Brain microvascular endothelial cell (primary cell): ENCODE measurements at regions not wholly inside any gene's neighbourhood (a gene's known extent, or its start where the extent isn't known, plus 50 kb on each side); places are given as distances from the start of the nearest gene placed in this dataset.

Experiments used
- DNase-seq: peaks from one replicate; pipeline ENCODE4 v3.0.0-alpha.2; 2020
- H3K27ac ChIP-seq: fragments of 250-450 bp; sonication (Bioruptor Pico); 2 replicates; pipeline ENCODE4 v1.5.1; 2020; ENCODE audit warnings: mild to moderate bottlenecking, moderate library complexity
- H3K27me3 ChIP-seq: fragments of 250-450 bp; sonication (Bioruptor Pico); replicated peaks from 2 replicates; pipeline ENCODE4 v1.5.1; 2020; ENCODE audit warnings: mild to moderate bottlenecking
- H3K36me3 ChIP-seq: fragments of 250-450 bp; sonication (Bioruptor Pico); replicated peaks from 2 replicates; pipeline ENCODE4 v1.5.1; 2020; ENCODE audit warnings: mild to moderate bottlenecking
- H3K4me3 ChIP-seq: 2 replicates; pipeline ENCODE4 v1.5.1; 2011; ENCODE audit warnings: low read depth, mild to moderate bottlenecking, control low read depth, low read length, moderate library complexity
- CTCF ChIP-seq: IDR thresholded peaks from 2 replicates; pipeline ENCODE4 v1.5.1; 2011; ENCODE audit warnings: low read depth, mild to moderate bottlenecking, moderate library complexity, low read length, control low read depth, inconsistent platforms; ENCODE audit errors: missing control alignments
- in situ Hi-C: cut with HindIII; loops from 2 replicates; pipeline ENCODE4 v1.10.0; 2017; ENCODE audit warnings: low sequenced_read_pairs, low pct_ligation_motif_present

- Histone ChIP-seq H3K27me3 (no peaks in the 10 kb centered on the region), H3K27ac (no peak overlapping the region), H3K36me3 (no peaks in the 10 kb centered on the region), H3K4me3 (no peak overlapping the region)
- no peak for TF ChIP-seq CTCF
- in situ Hi-C loops: no loop called here
- no peak for DNase-seq
These were observed 2085.4 kb downstream of the ARAP2 start for GRCh38 chr4:34158878-34159277.

- Histone ChIP-seq H3K27me3 (no peaks in the 10 kb centered on the region), H3K27ac (no peak overlapping the region), H3K36me3 (no peaks in the 10 kb centered on the region), H3K4me3 (no peak overlapping the region)
- in situ Hi-C loops: no loop called here
- TF ChIP-seq CTCF: no peak
- DNase-seq: no peak
These were observed 2073.4 kb downstream of the ARAP2 start for GRCh38 chr4:34170946-34171345.

GRCh38 chr4:34176609-34177008 lies 2067.7 kb downstream of the ARAP2 start:
- Histone ChIP-seq H3K27me3 (no peaks in the 10 kb centered on the region), H3K4me3 (no peak overlapping the region), H3K36me3 (no peaks in the 10 kb centered on the region), H3K27ac (no peak overlapping the region)
- no peak for TF ChIP-seq CTCF
- in situ Hi-C loops: no loop called here
- no peak for DNase-seq

- no peak overlapping the region for H3K27ac ChIP-seq
- H3K4me3 ChIP-seq: no peak overlapping the region
- no peaks in the 10 kb centered on the region for H3K36me3 ChIP-seq
- DNase-seq: no peak
- no peak for TF ChIP-seq CTCF
- H3K27me3 ChIP-seq: no peaks in the 10 kb centered on the region
- in situ Hi-C loops: no loop called here
These were observed 2065.8 kb downstream of the ARAP2 start for GRCh38 chr4:34178476-34178875.

- H3K27ac ChIP-seq: peak overlapping the region; percentile 84
- H3K36me3 ChIP-seq: no peaks in the 10 kb centered on the region
- DNase-seq: peak; percentile 32
- H3K27me3 ChIP-seq: no peaks in the 10 kb centered on the region
- TF ChIP-seq CTCF: no peak
- in situ Hi-C loops: no loop called here
- no peak overlapping the region for H3K4me3 ChIP-seq
These were observed 2062.9 kb downstream of the ARAP2 start for GRCh38 chr4:34181311-34181841.

GRCh38 chr4:34181891-34182290 lies 2062.4 kb downstream of the ARAP2 start:
- TF ChIP-seq CTCF: no peak
- no peaks in the 10 kb centered on the region for H3K36me3 ChIP-seq
- in situ Hi-C loops: no loop called here
- H3K27ac ChIP-seq: peak overlapping the region; percentile 84
- H3K27me3 ChIP-seq: no peaks in the 10 kb centered on the region
- no peak overlapping the region for H3K4me3 ChIP-seq
- DNase-seq: no peak
